ENCODE measurements at regions not wholly inside any gene's neighbourhood (a gene's known extent, or its start where the extent isn't known, plus 50 kb on each side); places are given as distances from the start of the nearest gene placed in this dataset.

- H2BK120ac ChIP-seq (ENCODE audit: low read depth, low read length, poor library complexity, severe bottlenecking), result no peak overlapping the region
- no peak overlapping the region for H4K8ac ChIP-seq (replicated peaks; ENCODE audit: insufficient read length, low read depth, low read length)
- H3K79me2 ChIP-seq (ENCODE audit: insufficient read depth, low read length), result no peaks in the 10 kb centered on the region
- no peak overlapping the region for H3K4me3 Mint-ChIP-seq
- no peak overlapping the region for H4K91ac ChIP-seq (ENCODE audit: insufficient read length, low read depth, low read length)
- H3K56ac ChIP-seq (ENCODE audit: insufficient read length, low read depth, low read length), result no peak overlapping the region
- H2AK5ac ChIP-seq (ENCODE audit: insufficient read length, low read length), result no peak overlapping the region
- no peak overlapping the region for H2BK15ac ChIP-seq (ENCODE audit: low read depth, low read length)
- H4K20me1 ChIP-seq (ENCODE audit: control insufficient read depth, insufficient read depth, insufficient read length), result no peaks in the 10 kb centered on the region
- no peak for TF ChIP-seq CTCF (conservative IDR thresholded peaks at IDR 0.05)
- H4K5ac ChIP-seq (ENCODE audit: insufficient read length, low read depth, low read length), result no peak overlapping the region
- H3K27me3 Mint-ChIP-seq (ENCODE audit: low read depth), result no peaks in the 10 kb centered on the region; the same call in 1 of the 2 replicates
- H3K4me1 ChIP-seq (ENCODE audit: insufficient read depth, low read length), result no peaks in the 10 kb centered on the region
- H3K23ac ChIP-seq (ENCODE audit: insufficient read length, low read depth, low read length), result no peak overlapping the region
- no peak overlapping the region for H3K9ac ChIP-seq (ENCODE audit: extremely low read depth, insufficient read length, low read length)
- no peak for DNase-seq
- H2AFZ ChIP-seq (ENCODE audit: low read length), result no peak overlapping the region
- no peak overlapping the region for H3K4me2 ChIP-seq (ENCODE audit: insufficient read depth, insufficient read length, low read length)
- no peak overlapping the region for H2BK12ac ChIP-seq (ENCODE audit: insufficient read length, low read depth, low read length)
- no peaks in the 10 kb centered on the region for H3K79me1 ChIP-seq (ENCODE audit: insufficient read depth, low read depth, low read length, poor library complexity, severe bottlenecking)
- H2BK20ac ChIP-seq (ENCODE audit: low read depth, low read length, poor library complexity, severe bottlenecking), result no peak overlapping the region
- no peak overlapping the region for H3K27ac ChIP-seq (ENCODE audit: insufficient read length, low read depth, low read length)
- WGBS (ENCODE audit: extremely low coverage, insufficient read length, low lambda C conversion rate), result no CpG with 5 or more reads among the region's 3 CpGs
- H3K18ac ChIP-seq (ENCODE audit: insufficient read length, low read depth, low read length), result no peak overlapping the region
- H3K4ac ChIP-seq (ENCODE audit: low read depth, low read length), result no peak overlapping the region
- H3K36me3 Mint-ChIP-seq (ENCODE audit: insufficient read depth in 1 of 3, low read depth in 3 of 3), result no peaks in the 10 kb centered on the region; a peak in 1 of 7 replicates
- H3K14ac ChIP-seq (ENCODE audit: insufficient read depth, low read length), result no peak overlapping the region
- H3T11ph ChIP-seq (ENCODE audit: low read length), result no peak overlapping the region
- no peaks in the 10 kb centered on the region for H3K9me3 ChIP-seq (ENCODE audit: control insufficient read depth, low read depth, low read length)
- no peaks in the 10 kb centered on the region for H3K27me3 ChIP-seq (ENCODE audit: insufficient read depth, low read length)
- no peaks in the 10 kb centered on the region for H3K23me2 ChIP-seq (ENCODE audit: insufficient read length, low read depth, low read length, poor library complexity, severe bottlenecking)
- peaks cover 2% of the 10 kb centered on the region in 2 experiments; a peak in 3 of 5 replicates for H3K9me3 Mint-ChIP-seq
- H2BK5ac ChIP-seq (ENCODE audit: insufficient read length, low read length), result no peak overlapping the region
- no peaks in the 10 kb centered on the region for H3K4me1 Mint-ChIP-seq
- no peak overlapping the region for H3K27ac Mint-ChIP-seq
Measured at GRCh38 chr4:144442713-144443112, 203.2 kb upstream of the HHIP start.
